GF-D8 (cell line): ENCODE measurements at regions not wholly inside any gene's neighbourhood (a gene's known extent, or its start where the extent isn't known, plus 50 kb on each side); places are given as distances from the start of the nearest gene placed in this dataset.

Experiments used
- DNase-seq: peaks from one replicate; lab custom pipeline; 2025; lab: John Stamatoyannopoulos, UW

DNA sequence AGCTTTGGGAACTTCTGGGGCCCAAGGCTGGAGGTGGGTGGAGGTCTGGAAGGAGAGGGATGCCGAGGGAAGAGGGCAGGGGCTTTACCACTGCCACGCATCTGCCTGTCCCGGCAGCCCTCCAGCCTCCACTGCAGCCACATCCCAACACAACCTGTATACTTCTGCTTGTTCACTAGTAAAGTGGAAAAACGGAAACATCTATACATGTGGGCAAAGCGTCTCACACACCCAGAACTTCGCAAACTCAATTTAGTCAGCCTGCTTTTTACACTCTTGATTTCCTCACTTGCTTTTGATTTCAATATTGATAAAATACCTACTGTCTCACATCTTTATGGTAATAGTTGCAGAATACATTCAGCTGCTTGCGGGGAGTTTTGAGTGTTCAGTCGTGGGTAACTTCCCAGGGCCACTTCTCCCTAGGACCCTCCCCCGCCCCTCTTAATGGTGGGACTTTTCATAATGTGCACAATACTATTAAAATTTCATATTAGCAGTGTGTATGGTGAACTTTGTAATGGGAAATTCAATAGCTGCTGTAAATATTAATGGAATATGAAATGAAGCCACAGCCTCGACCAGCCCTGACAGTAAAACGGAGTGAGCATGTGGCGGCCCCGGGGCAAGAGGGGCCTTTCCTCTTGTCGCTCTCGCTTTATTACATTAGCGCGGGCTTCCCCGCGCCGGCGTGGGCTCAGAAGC, 85.2 kb downstream of the NR2F2 start:
- DNase-seq: no peak

- DNase-seq: no peak
Observed at GRCh38 chr15:96416218-96416933, 85.9 kb downstream of the NR2F2 start.

GRCh38 chr15:96416934-96417759, 86.6 kb downstream of the NR2F2 start:
- DNase-seq: no peak

DNA sequence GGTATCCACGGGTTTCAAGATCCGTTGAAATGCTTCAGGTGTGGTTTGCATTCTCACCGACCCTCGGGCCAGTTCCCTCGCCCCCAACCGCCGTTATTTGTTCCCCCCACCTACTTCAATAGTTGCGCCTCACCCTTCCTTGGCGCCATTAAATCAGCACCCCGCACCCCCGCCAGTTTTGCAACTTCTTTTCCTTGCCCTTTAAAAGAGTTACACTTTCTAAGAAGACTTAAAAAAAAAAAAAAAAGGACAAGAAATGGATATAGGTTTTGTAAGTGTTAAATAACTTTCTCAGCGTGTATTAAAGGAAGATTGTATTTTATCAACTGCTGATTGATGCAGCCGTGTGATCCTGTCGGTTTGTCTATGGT, 87.2 kb downstream of the NR2F2 start:
- no peak for DNase-seq

DNA sequence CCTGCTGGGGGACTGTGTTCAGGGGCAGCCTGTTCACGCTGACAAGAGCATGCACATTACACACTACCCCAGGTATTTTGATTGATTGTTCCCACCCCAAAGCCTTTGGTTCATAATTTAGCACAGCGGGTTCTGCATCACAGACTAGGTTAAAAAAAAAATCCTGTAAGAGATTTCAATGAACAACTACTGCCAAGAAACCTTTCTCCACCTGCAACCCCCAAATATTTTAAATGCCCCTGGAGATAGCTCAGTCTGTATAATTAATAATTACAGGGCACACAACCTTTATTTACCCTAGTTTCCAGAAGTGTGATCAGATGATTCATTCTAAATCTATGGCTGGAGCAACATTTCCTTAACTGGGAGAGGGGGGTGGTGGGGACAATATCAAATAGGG, 87.6 kb downstream of the NR2F2 start:
- no peak for DNase-seq

GRCh38 chr15:96421178-96421601, 90.7 kb downstream of the NR2F2 start:
- DNase-seq: no peak

- no peak for DNase-seq
Observed at GRCh38 chr15:96422125-96422524, 91.6 kb downstream of the NR2F2 start.

DNA sequence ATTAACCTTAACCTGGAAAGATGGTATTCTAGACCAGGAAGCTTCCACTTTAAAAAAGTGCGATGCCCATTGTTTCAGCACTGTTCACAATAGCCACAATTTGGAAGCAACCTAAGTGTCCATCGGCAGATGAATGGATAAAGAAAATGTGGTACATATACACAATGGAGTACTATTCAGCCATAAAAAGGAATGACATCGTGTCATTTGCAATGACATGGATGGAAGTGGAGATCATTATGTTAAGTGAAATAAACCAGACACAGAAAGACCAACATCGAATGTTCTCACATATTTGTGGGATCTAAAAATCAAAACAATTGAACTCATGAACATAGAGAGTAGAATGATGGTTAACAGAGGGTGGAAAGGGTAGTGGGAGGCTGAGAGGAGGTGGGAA, 94.2 kb downstream of the NR2F2 start:
- DNase-seq: no peak

- DNase-seq: no peak
Observed at GRCh38 chr15:96428742-96429141, 98.2 kb downstream of the NR2F2 start.

DNA sequence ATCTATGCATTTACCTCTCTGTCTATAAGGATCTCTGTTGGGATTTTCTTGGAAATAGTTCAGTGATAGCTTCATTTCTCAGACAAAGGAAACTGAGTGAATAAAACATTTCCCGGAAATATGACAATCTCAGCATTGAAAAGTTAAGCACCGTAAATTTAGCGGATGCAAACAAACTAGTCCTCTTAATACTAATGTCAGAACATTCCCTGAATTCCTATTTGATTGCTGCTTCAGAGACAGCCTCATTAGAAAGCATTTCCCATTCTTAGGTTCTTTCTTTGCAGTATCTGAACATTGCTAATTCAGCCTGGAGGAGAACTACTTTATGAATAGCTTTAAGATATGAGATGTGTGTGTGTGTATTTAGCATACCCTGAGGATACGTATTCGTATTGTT, 101.3 kb downstream of the NR2F2 start:
- DNase-seq: no peak

- DNase-seq: no peak
Observed at GRCh38 chr15:96435022-96435421, 104.5 kb downstream of the NR2F2 start.

DNA sequence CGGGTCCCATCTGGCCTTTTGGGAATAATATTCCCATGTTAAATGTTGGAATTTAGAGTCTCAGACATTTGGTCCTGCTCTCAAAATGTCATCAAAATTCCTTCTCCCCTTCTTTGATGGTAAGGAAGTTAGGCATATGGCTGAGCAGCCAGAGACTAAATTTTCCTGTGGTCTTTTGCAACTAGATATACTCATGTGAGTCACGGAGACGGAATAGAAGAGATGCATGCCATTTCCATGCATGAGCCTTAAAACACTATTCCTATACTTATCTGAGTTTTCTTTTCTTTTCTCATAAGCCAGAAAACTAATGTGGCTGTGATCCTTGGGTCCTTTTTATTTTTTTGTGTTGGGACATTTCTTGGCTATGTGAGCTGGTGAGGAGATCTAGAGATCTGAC, 105.3 kb downstream of the NR2F2 start:
- no peak for DNase-seq

GRCh38 chr15:96440978-96441377, 110.5 kb downstream of the NR2F2 start:
- DNase-seq: no peak

DNA sequence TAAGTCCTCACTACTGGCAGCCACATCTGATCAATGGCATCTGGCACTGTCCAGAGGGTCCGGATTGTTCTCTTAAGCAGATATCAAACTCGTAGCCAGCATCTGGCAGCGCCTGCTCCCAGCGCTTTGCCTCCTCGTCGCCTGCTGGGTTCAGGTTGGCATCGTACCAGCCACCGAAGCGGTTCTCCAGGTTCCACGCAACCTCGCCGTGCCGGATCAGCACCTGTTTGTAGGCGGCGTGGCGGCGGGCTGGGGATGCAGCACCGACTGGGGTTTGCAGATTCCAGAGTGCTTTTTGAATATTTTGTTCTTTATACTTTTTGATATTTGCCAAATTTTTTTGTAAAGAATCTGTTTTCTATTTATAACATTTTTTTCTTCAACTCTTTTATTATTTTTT, 111.6 kb downstream of the NR2F2 start:
- DNase-seq: no peak

- no peak for DNase-seq
Observed at GRCh38 chr15:96444865-96445264, 114.4 kb downstream of the NR2F2 start.

DNA sequence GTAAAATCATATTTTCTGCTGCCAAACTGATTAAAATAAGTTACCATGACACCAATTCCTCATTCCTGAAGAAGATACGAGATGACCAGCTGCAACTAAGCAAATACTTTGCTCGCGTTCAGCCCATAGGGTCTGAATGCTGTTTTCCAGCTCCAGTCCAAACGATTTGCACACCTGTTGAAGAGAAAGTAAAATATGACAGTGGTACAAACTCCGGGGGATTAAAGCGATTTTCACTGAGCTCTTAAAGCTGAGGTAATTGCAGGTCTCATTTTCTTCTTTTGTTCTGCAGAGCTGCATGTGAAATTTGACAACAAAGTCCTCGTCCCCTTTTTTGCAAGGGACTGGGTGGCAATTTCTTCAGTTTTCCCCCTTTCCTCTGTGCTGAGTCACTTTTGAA, 118.4 kb downstream of the NR2F2 start:
- no peak for DNase-seq

DNA sequence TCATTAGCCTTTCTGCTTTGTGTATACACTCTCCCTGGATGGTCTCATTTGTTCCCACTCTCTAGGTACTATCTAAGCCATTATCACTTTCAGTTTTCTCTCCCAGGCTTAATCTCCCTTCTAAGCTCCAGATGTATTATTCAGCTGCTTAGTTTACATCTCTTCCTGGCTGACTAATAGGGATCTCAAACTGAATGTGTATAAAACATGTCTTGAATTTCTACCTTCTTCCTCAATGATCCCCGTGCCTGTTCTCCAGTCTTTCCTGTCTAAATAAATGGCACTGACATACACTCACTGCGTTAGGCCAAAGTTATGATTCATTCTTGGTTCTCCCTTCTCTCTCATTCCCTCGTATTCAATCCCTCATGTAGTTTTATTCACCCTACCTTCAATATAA, 127.3 kb downstream of the NR2F2 start:
- no peak for DNase-seq

GRCh38 chr15:96460106-96460505, 129.6 kb downstream of the NR2F2 start:
- DNase-seq: no peak

- no peak for DNase-seq
Observed at GRCh38 chr15:96462768-96463750, 132.6 kb downstream of the NR2F2 start.

DNA sequence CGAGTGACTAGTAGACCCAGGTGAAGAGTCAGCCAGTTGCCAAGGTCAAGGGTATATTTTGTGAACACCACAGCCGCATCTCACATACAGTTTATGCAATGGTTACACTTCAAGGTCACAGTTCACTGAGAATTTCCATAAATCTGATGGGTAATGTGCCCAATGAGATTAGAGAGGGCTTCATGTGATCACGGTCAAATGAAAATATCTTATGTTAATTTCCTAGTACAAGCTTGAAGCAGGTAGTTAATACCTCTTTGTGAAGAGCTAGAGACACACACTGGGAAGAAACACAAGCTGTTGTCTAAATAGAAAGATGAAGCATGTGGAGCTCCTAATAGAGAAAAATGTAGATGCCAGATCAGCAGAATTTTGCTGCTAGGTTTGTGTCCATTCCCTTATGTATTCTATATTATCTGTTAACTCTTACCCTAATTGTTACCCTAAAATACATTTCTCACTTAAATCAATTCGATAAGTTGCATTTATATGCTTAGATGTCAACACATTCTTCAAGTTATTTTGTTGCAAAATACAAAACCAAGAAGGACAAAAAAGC, 136.0 kb downstream of the NR2F2 start:
- DNase-seq: no peak

DNA sequence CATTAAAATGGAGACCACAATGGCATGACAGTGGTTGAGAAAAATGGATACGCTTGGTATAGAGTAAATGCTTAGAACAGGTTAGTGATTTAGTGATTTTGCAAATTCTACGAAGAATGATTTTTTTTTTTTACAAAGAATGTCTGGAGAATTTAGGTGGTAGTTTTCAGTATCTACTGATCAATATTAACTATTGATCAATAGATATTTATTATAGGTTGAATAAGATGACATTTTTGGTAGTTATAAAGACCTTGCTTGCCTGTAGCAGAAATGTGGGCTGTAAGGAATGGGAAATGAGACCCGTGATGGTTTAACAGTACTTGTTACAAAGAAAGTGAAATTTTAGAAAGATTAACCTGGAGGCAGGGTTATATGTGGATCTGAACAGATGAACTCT, 137.5 kb downstream of the NR2F2 start:
- DNase-seq: no peak
